CD14-positive monocyte (primary cell): ENCODE measurements at regions not wholly inside any gene's neighbourhood (a gene's known extent, or its start where the extent isn't known, plus 50 kb on each side); places are given as distances from the start of the nearest gene placed in this dataset.

Experiments
- DNase-seq, 3 donors: peaks; one replicate each; pipeline ENCODE4 v3.0.0-alpha.2; 2011 to 2022
- H2AFZ ChIP-seq: 2 replicates; pipeline ENCODE4 v1.6.0; 2012; ENCODE audit warnings: mild to moderate bottlenecking, low read depth, low read length, inconsistent platforms; ENCODE audit not compliant: insufficient read depth, poor library complexity, severe bottlenecking
- H3K27ac ChIP-seq, 2 donors: 1 replicate in 1 of 2; 2 replicates in 1 of 2; pipeline ENCODE4 v1.5.1; 2012 to 2013; ENCODE audit warnings: low read length in 2 of 2, control low read depth in 1 of 2, inconsistent platforms in 1 of 2, low read depth in 1 of 2, mild to moderate bottlenecking in 1 of 2
- H3K27me3 ChIP-seq, 2 donors: one replicate each; pipeline versions ENCODE4 v1.6.0 to v1.6.1; 2011 to 2013; ENCODE audit warnings: low read length in 2 of 2; ENCODE audit not compliant: control insufficient read depth in 2 of 2, insufficient read depth in 2 of 2
- H3K36me3 ChIP-seq, 2 donors: replicated peaks in 1 of 2; 1 replicate in 1 of 2; 2 replicates in 1 of 2; pipeline versions ENCODE4 v1.5.1 to v1.6.1; 2012 to 2013; ENCODE audit warnings: low read length in 2 of 2, control low read depth in 1 of 2, inconsistent platforms in 1 of 2, mild to moderate bottlenecking in 1 of 2; ENCODE audit not compliant: insufficient read depth in 2 of 2, control insufficient read depth in 1 of 2
- H3K4me1 ChIP-seq, 2 donors: 1 replicate in 1 of 2; 2 replicates in 1 of 2; pipeline versions ENCODE4 v1.5.1 to v1.6.1; 2012 to 2013; ENCODE audit warnings: low read length in 2 of 2, control low read depth in 1 of 2, inconsistent platforms in 1 of 2, mild to moderate bottlenecking in 1 of 2, moderate library complexity in 1 of 2; ENCODE audit not compliant: insufficient read depth in 2 of 2, control insufficient read depth in 1 of 2
- H3K4me2 ChIP-seq: replicated peaks from 2 replicates; pipeline ENCODE3; 2012; ENCODE audit warnings: low read length, moderate library complexity, mild to moderate bottlenecking; ENCODE audit not compliant: poor library complexity, severe bottlenecking; ENCODE audit errors: extremely low read depth
- H3K4me3 ChIP-seq, 3 experiments: fragments of 200-600 bp in 1 of 3; sonication (generic) in 1 of 3; replicated peaks in 1 of 3; 1 replicate in 2 of 3; 2 replicates in 1 of 3; pipeline ENCODE4 v1.5.1; 2011 to 2013; ENCODE audit warnings: low read length in 3 of 3, mild to moderate bottlenecking in 3 of 3, control low read depth in 2 of 3, low read depth in 2 of 3, inconsistent platforms in 1 of 3, moderate library complexity in 1 of 3
- H3K79me2 ChIP-seq: 2 replicates; pipeline ENCODE4 v1.6.0; 2012; ENCODE audit warnings: mild to moderate bottlenecking, control low read depth, inconsistent platforms, low read length, moderate library complexity; ENCODE audit not compliant: insufficient read depth
- H3K9ac ChIP-seq: 2 replicates; pipeline ENCODE4 v1.6.0; 2017; ENCODE audit warnings: low read length, mild to moderate bottlenecking; ENCODE audit not compliant: insufficient read depth, poor library complexity, severe bottlenecking
- H3K9me3 ChIP-seq, 2 donors: replicated peaks in 1 of 2; 1 replicate in 1 of 2; 2 replicates in 1 of 2; pipeline versions ENCODE4 v1.5.1 to v1.6.1; 2012 to 2013; ENCODE audit warnings: low read length in 2 of 2, control low read depth in 1 of 2; ENCODE audit not compliant: control insufficient read depth in 1 of 2, insufficient read depth in 1 of 2
- H4K20me1 ChIP-seq: 2 replicates; pipeline ENCODE4 v1.6.0; 2012; ENCODE audit warnings: mild to moderate bottlenecking, low read length, control low read depth, moderate library complexity; ENCODE audit not compliant: insufficient read depth
- H3K27ac Mint-ChIP-seq, 7 donors: one replicate each; pipeline ENCODE4 v1.8.0; 2020; ENCODE audit warnings: mild to moderate bottlenecking in 7 of 7, mixed read lengths in 7 of 7, moderate library complexity in 6 of 7, inconsistent platforms in 2 of 7
- H3K27me3 Mint-ChIP-seq, 3 donors: one replicate each; pipeline ENCODE4 v1.8.0; 2021 to 2022; ENCODE audit warnings: low read depth in 3 of 3, mild to moderate bottlenecking in 3 of 3, mixed read lengths in 3 of 3, moderate library complexity in 3 of 3, inconsistent platforms in 1 of 3
- H3K36me3 Mint-ChIP-seq, 2 donors: one replicate each; pipeline ENCODE4 v1.8.0; 2020; ENCODE audit warnings: mixed read lengths in 2 of 2, inconsistent platforms in 1 of 2, mild to moderate bottlenecking in 1 of 2
- H3K4me1 Mint-ChIP-seq: one replicate; pipeline ENCODE4 v1.8.0; 2020; ENCODE audit warnings: mild to moderate bottlenecking, mixed read lengths
- H3K4me3 Mint-ChIP-seq, 2 donors: one replicate each; pipeline ENCODE4 v1.8.0; 2020; ENCODE audit warnings: mild to moderate bottlenecking in 2 of 2, mixed read lengths in 2 of 2, moderate library complexity in 1 of 2
- H3K9me3 Mint-ChIP-seq, 7 donors: one replicate each; pipeline ENCODE4 v1.8.0; 2020 to 2022; ENCODE audit warnings: mixed read lengths in 7 of 7, mild to moderate bottlenecking in 6 of 7, moderate library complexity in 6 of 7, inconsistent platforms in 2 of 7
- CTCF ChIP-seq: fragments of 200-600 bp; IDR thresholded peaks from one replicate; pipeline ENCODE4 v1.8.0; 2022; ENCODE audit warnings: antibody characterized with exemption, mild to moderate bottlenecking
- WGBS: methylation state at CpG from one replicate; pipeline ENCODE4 v1.1.5; 2013; ENCODE audit warnings: missing lambda C conversion rate; ENCODE audit not compliant: insufficient coverage; 5-methylcytosine and 5-hydroxymethylcytosine counted together
- intact Hi-C, 2 donors: fragments of 100-400 bp; cut with micrococcal nuclease; formaldehyde crosslinking; loops; one replicate each; pipeline versions ENCODE4 v1.15.0 to v1.15.1; 2023

- peaks cover 0 to 8% (median 0%) of the 10 kb centered on the region in 7 donors for H3K9me3 Mint-ChIP-seq
- Histone ChIP-seq H3K4me1 (no peaks in the 10 kb centered on the region), H3K27me3 (peaks cover 0 to 3% of the 10 kb centered on the region in 2 donors), H3K4me2 (no peak overlapping the region), H3K36me3 (no peaks in the 10 kb centered on the region), H3K79me2 (no peaks in the 10 kb centered on the region), H3K27ac (no peak overlapping the region), H3K4me3 (no peak overlapping the region), H3K9ac (no peak overlapping the region), H2AFZ (no peak overlapping the region), H3K9me3 (no peaks in the 10 kb centered on the region), H4K20me1 (no peaks in the 10 kb centered on the region)
- H3K27me3 Mint-ChIP-seq = peaks cover 0 to 3% (median 2%) of the 10 kb centered on the region in 3 donors
- no peak overlapping the region for H3K4me3 Mint-ChIP-seq
- H3K27ac Mint-ChIP-seq = no peak overlapping the region
- no peak for TF ChIP-seq CTCF
- intact Hi-C loops = no loop called here
- no peaks in the 10 kb centered on the region for H3K4me1 Mint-ChIP-seq
- no peaks in the 10 kb centered on the region for H3K36me3 Mint-ChIP-seq
- no CpG with 5 or more reads among the region's 1 CpG for WGBS
- no peak for DNase-seq
Measured at GRCh38 chr20:6921717-6922386, 154.4 kb downstream of the BMP2 start.

GRCh38 chr20:6924681-6925080 is 157.2 kb downstream of the BMP2 start:
- no peak overlapping the region for H3K4me2 ChIP-seq
- intact Hi-C loops = no loop called here
- no peak overlapping the region for H3K27ac ChIP-seq
- H3K4me1 ChIP-seq = no peaks in the 10 kb centered on the region
- no peaks in the 10 kb centered on the region for H3K36me3 Mint-ChIP-seq
- H3K27me3 ChIP-seq = peaks cover 0 to 3% of the 10 kb centered on the region in 2 donors
- no peak for TF ChIP-seq CTCF
- H3K27me3 Mint-ChIP-seq = peaks cover 0 to 4% (median 3%) of the 10 kb centered on the region in 3 donors
- H3K9me3 Mint-ChIP-seq = peaks cover 0 to 11% (median 0%) of the 10 kb centered on the region in 7 donors
- no peaks in the 10 kb centered on the region for H3K79me2 ChIP-seq
- no peak overlapping the region for H2AFZ ChIP-seq
- H3K9ac ChIP-seq = no peak overlapping the region
- H4K20me1 ChIP-seq = no peaks in the 10 kb centered on the region
- no peak overlapping the region for H3K4me3 ChIP-seq
- H3K4me3 Mint-ChIP-seq = no peak overlapping the region
- no peaks in the 10 kb centered on the region for H3K9me3 ChIP-seq
- H3K36me3 ChIP-seq = no peaks in the 10 kb centered on the region
- H3K4me1 Mint-ChIP-seq = no peaks in the 10 kb centered on the region
- DNase-seq = no peak
- no peak overlapping the region for H3K27ac Mint-ChIP-seq
